Glomerular endothelial cell (primary cell): ENCODE measurements at regions not wholly inside any gene's neighbourhood (a gene's known extent, or its start where the extent isn't known, plus 50 kb on each side); places are given as distances from the start of the nearest gene placed in this dataset.

Source experiments
- DNase-seq: peaks from one replicate; pipeline ENCODE4 v3.0.0-alpha.2; 2011; ENCODE audit warnings: low read depth, low spot score; ENCODE audit errors: extremely low read depth

DNA sequence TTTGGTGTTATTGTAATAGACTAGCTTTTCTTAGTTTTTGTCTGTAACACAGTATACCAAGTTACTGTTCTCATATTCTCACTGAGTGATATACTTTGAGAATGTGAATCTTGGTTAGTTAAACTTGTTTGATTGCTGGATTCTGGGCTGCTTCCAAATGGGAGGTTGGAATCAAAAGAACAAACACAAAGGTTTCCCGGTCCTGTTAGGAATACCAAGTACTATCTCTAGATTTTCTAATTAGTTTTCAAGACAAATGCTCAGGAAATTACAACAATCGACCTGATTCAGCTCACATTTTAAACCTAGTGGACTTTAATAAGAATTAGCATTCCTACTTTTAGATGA, 244.3 kb downstream of the CSNK1G3 start:
- no peak for DNase-seq

DNA sequence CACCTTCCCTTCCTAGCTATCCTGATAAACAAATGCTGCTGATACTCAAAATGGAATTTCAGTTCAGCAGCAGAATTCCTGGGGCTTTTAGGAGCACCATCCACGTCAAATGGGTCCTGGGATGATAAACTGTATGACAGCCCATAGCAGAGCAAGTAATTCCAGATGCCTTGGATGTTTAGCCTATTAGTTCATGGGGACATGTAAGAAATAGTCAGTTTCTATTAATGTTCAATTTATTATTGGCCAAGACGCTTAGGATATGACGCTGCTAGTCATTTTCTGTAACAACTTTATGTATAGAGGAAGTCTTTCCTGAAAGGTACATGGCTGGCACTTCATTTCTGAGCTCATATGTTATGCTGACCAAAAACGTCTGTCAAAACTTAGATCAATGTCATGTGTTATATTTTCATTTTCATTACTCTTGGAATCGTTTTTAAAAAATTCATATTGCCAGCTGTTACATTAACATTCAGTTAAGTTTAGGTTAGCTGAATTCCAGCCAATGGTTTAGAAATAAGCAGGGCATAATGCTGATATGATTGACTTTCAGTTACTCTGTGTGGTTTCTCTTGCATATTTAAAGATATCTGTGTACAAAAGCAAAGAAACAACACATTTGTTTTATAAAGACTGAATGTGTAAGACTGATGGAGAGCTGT, 243.8 kb downstream of the CSNK1G3 start:
- no peak for DNase-seq

DNA sequence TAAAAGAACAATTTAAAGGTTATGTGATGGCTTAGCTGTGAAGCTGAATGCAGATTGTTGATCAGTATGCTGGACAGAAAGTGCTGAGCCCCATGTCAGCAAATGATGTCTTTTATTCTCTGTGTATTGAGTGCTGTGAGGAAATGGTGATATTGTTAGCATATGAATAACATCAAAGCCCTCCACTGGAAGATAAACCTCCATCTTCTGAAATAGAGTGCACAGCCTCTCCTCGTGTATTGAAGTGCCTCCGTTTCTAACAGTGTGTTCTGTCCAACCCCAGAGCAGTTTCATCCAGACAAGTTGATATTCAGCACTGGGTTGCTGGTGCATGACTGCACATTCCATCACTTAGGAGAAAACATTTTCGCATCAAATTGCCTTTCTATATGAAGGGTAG, 242.9 kb downstream of the CSNK1G3 start:
- DNase-seq, result no peak

DNA sequence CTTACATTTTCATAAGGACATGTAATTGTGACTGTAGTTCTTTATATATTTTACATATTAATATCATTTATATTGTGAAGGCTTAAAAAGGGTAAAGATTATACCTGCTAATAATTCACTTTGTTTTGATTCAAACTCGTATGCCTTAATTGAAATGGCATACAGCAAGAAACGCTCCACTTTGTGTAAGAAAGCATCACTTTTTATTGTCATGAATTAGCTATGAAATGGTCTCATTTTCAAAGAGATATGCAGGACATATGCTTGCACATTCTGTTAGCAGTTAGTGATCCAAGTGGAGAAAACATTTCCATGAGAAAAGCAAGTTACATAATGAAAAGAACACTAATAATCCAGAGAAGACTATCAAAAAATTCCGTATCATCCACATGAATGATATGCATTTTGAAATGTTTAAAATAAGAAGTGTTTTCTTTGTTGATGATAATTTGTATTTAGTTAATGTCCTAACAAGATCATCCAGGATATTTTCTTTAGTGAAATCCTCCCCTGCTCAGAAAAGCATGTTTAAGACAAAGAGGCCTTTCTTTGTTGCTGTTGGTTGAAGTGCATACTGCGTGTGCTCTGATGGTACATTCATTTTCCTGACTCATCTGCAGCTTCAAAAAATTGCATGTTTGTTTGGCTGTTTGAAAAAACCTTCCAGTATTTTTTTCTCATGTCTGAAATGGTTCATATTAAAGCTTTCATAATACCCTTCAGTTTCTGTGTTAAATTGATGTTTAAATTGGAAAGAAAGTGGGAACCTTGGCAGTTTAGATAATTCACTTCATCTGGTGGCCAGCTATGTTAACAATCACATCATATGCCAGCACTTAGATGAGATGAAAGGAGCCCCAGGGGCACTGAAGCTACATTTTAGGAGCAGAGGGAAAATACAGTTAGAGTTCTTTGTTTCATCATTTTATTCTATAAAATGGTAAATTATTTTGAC, 242.2 kb downstream of the CSNK1G3 start:
- no peak for DNase-seq

DNA sequence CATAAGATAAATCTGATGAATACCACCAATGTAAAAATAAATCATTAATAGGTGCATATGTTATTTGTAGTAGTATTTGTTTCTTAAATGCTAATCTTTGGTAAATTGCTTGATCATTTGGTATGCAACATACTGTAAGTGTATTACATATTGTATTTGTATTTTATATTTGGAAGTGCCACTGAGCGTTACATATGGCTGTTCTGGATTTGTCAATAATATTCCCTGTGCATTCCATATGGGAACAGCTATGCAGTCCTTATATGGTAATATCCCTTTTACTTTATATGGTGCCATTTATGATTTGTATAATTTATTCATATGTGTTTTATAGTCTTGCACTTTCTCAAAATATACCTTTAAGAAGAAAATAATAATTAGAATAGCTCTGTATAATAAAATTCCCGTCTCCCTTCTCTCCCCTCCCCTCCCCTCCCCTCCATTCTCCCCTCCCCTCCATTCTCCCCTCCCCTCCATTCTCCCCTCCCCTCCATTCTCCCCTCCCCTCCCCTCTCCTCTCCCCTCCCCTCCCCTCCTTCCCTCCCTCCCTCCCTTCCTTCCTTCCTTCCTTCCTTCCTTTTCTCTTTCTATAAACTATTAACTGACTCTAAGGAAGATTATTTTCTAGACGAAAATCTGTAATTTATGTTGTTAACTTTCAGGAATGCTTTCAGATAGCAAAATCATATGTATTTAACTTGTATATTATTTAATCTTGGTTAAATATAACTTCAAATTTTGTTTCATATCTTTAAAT, 241.4 kb downstream of the CSNK1G3 start:
- DNase-seq, result no peak

DNA sequence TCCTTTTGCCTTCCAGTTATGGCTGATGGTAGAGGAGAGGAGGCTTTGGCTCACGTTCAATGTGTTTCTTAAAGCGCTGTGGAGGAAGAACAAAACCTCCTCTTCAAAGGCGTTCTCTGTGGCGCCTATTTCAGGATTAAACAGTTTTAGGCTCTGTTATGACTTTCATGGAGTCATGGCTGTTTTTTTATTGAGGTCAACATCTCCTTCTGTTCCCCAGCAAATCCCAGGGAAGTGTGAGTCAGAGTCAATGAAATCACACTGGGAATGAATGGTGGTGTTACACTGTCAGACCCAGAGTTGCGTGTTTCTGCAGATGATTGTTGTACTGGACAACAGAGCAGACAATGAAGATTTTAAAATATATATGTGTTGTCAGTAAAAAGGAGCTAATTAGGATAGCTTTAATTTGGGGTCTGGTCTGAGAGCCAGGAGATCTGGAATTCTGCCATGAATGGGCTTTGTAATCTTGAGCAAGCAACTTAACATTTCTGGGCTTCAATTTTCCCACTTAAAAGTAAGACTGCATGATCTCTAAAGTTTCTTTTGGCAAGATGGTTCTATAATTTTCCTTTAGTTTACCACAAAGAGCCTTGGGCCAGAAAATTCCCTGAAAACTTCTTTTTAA, 240.7 kb downstream of the CSNK1G3 start:
- no peak for DNase-seq

DNA sequence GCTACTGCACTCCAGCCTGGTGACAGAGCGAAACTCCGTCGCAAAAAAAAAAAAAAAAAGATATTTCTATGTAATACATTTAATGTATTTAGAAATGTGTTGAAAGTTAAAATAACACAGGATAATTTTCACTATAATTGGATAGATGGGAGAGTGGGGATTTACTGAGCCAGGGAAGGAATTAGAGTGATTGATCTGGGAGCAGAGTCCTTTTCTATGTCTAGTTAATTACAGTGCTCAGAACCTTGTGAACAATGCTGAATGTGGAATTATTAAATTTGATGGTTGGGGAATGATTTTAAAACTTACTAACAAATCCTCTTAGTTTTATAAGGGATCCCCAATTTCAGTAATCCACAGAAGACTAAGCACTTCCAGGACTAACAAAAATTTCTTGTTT, 239.7 kb downstream of the CSNK1G3 start:
- no peak for DNase-seq

DNA sequence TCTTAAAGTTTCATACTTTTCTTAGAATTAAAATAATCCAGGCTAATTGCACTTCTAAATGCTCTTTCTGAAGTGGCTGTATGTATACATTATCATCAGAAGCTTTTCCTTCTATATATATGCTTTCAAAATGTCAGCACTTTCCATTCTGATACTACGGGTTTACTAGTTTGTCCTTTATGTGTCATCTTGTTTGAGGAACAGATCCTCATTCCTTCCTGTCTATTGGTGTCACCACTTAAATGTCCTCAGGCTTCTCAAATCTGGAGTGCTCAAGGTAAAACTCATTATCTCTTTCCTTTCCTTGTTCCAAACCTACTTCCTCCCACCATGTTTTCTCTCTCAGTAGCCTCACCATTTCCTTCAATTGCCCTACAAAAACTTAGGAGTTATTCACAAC, 236.3 kb downstream of the CSNK1G3 start:
- DNase-seq, result no peak

DNA sequence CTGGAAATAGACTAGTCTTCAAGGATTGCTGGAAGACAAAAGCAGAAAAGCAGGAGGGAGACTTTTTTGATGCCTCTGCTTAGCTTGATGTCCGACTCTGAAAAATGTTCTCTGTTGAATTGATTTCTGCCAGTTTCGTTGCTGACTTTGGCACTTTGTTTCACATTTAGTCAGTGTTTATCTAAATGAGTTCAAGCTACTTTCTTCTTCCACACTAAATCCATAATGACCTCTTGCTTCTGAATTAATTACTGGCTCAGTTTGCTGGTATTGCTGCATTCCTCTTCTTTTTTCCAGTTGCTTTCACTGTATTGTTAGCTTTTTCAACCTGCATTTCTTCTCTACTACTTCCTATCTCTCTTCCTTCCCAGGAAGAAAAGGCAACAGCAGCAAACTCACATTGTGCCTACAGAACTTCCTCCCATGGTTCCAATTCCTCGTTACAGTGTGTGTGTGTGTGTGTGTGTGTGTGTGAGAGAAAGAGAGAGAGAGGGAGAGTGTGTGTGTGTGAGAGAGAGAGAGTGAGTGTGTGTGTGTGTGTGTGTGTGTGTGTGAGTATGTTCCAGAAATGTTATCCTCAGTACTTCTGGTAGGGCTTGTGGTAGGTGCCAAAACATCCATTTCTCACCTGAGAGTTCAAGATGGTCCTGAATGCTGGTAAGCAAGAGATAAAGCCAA, 234.8 kb downstream of the CSNK1G3 start:
- DNase-seq, result no peak

DNA sequence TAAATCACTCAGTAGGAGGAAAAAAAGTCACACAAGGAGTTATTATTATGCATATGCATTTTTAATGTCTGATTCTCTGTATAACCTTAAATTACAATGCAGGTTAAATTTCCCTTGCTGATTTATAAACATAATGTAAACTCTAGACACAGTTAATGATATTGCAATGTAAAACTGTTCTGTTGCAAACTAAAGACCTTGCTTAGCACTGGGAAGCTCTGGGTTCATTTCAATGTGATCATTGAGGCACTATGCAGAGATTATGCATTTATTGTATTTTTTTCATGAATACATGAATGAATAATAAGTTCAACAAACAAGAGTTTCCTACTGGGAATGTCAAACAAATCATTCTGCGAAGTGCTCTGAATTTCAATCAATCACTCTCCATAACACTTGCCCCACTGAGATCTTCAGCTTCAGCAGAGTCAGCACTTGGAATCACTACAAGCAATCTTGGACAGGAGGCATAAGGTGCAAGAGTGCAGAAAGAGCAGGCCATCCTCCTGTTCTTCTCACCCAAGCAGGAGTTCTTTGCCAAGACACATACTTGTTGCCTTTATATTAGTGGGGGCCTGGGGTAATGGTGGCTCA, 232.1 kb downstream of the CSNK1G3 start:
- no peak for DNase-seq

DNA sequence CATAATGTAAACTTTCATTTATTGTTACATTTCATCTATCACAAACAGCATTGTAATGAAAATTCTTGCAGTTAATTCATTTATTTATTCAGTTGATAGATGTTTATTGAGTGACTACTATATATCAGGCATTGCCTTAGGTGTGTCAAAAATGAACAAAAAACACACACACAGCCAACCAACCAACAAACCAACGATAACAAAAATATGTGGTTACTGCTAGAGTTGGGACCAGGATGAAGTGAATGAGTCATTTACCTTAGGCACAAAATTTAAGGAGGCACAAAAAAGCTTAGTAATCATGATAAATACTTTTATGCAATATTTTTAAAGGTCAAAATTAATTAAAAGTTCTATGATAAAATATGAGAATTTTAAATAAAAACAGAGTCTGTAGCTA, 223.4 kb downstream of the CSNK1G3 start:
- DNase-seq, result no peak

DNA sequence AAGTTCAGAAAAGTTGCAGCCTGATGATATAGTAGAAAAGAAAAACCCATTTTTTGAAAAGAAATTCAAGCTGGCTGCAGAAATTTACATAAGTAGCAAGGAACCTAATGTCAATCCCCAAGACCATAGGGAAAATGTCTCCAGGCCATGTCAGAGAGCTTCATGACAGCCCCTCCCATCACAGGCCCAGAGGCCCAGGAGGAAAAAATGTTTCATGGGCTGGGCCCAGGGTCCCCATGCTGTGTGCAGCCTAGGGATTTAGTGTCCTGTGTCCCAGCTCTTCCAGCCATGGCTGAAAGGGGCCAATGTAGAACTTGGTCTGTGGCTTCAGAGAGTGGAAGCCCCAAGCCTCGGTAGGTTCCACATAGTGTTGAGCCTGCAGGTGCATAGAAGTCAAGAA, 220.3 kb downstream of the CSNK1G3 start:
- no peak for DNase-seq

DNA sequence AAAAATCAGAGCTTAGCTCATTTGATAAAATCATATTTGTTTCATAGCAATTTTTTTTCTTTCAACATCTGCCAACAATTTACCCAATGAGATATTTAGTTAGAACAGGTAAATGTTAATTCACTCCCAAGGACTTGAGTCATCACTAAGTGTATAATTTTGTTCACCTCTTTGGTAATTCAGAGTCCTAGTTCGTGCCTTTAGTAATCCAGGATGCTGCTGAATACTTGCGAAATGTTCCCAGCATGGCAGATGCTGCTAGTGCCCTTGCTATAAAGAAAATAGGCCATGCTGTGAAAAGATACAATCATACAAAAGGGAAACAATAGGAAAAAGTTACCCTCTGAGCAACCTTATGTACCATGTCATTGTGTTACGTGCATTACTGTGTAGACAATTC, 210.5 kb downstream of the CSNK1G3 start:
- DNase-seq, result no peak

DNA sequence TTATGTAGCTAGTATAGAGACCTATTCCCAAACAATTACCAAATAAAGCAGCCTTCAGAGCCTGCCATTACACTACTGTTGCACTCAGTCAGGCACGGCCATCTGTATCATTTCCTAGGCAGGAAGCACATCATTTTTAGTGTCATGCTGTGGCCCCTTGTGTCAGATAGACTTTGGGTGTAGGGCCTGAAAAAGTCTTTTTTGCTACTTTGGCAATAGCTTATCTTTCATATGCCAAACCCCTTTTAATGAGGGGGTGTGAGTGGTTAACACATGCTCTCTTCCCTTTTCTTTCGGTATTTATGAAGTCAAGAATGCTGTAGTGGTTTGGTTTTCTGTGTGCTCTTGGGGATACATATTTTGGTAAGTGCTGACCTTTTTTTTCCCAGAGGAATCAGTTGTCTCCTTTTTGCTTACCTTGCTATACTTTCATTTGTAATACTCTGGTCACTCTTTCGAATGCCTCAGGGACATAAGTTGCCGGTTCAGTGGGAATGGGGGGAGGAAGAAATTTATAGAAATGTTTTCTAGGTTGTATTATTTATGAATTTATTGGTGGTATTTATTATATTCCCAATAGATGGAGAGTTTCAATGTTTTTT, 209.8 kb downstream of the CSNK1G3 start:
- DNase-seq, result no peak

DNA sequence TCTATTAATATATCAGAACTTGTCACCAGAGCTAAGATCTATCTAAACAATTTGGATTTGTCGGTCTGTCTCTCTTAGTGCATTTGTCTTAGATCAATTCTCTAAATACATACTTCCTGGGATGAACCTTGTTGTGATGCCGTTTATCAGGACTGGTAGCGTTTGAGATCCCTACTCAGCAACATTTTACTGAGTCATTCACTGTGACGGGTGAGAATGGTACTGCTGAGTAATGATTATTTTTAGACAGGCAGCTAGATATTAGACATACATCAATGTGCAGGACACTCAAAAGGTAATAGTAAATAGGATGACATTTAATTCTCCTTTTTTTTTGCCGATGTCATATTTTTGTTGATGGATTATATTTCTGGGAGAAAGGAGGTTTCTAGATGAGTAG, 209.0 kb downstream of the CSNK1G3 start:
- no peak for DNase-seq

DNA sequence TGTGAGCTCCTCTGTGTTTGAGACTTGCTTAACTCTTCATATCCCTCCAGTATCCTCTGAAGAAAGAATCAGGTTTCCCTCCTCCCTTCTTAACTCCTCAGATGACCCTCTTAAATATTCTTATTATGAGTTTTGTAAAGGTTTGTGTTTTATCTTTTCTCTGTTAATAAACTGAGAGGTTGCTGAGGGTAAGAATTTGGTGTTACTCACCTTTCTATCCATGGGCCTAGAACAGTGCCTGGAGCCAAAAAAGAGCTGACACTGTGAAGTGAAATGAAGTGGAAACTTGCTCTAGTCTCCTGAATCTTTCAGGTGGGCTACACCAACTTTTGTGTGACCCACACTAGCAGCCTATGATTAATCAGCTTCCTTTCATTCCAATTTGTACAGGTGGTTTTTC, 208.4 kb downstream of the CSNK1G3 start:
- no peak for DNase-seq

DNA sequence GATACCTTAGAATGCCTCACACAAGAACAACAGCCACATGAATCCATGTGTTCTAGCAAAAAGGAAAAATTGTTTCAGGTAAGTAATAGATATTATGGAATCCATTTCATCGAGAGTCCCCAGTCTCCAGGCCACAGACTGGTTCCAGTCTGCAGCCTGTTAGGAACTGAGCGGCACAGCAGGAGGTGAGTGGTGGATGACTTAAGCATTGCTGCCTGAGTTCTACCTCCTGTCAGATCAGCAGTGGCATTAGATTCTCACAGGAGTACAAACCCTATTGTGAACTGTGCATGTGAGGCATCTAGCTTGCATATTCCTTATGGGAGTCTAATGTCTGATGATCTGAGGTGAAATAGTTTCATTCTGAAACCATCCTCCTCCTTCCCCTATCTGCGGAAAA, 207.0 kb downstream of the CSNK1G3 start:
- DNase-seq, result no peak

DNA sequence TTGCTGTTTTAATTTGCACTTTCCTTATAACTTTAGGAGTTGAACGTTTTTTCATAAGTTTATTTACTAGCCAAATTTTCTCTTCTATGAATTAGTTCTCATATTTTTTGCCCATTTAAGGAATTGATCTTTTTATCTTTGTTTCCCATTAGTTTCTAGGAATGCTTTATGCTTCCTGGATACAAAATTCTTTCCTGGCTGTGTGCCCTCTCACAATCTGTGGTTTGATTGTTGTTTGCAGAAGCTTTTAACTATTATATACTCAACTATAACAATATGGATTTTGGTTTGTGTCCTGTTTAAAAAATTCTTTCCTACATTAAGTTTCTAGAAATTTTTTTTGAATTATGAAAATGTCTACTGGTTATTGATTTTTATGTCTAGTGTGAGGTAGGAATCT, 206.3 kb downstream of the CSNK1G3 start:
- peak; percentile 52 for DNase-seq

DNA sequence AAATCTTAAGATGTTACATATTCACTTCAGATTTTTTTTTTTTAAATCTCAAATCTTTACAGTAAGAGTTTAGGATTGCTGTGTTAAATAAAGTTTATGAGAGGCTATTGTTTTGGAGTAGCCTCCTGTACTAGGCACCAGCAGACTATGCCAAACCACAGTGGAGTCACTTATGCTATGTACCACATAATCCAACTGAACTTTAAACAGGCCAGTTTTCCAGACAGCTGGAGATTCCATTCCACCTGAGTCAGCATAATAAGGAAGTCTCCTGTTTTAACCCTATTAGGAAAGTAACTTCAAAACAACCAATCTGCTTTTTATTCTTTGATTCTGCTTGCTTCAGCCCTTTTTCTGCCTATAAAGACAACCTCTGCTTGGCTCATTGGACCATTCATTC, 205.2 kb downstream of the CSNK1G3 start:
- no peak for DNase-seq

DNA sequence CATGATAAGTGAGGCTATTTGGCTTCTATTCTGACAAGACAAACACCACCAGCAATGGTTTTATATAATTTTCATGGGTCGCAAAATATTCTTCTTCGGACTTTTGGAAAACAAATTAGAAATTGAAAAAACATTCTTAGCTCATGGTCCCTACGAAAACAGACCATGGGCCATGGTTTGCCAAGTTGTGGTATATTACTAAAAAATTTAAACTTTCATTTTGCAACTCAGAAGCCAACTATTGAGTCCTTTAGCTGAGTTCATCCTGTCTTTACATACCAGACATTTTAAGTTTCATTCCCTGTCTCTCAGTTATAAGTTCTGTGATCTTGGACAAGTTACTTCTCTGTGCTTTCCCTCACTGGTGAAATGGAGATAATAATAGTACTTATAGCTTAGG, 198.1 kb downstream of the CSNK1G3 start:
- no peak for DNase-seq
